H9 (cell line): ENCODE measurements at regions not wholly inside any gene's neighbourhood (a gene's known extent, or its start where the extent isn't known, plus 50 kb on each side); places are given as distances from the start of the nearest gene placed in this dataset.

Experiments
- DNase-seq: peaks from one replicate; pipeline ENCODE4 v3.0.0-alpha.2; 2017
- H2AFZ ChIP-seq: one replicate; pipeline ENCODE4 v1.6.1; 2013; ENCODE audit warnings: mild to moderate bottlenecking, low read length, control low read depth, moderate library complexity
- H2AK5ac ChIP-seq: 2 replicates; pipeline ENCODE4 v1.6.1; 2013; ENCODE audit warnings: low read length, control low read depth, mixed read lengths; ENCODE audit not compliant: insufficient read length
- H2BK120ac ChIP-seq: one replicate; pipeline ENCODE4 v1.6.1; 2013; ENCODE audit warnings: low read depth, mild to moderate bottlenecking, low read length, control low read depth, inconsistent platforms; ENCODE audit not compliant: poor library complexity, severe bottlenecking
- H2BK12ac ChIP-seq: 2 replicates; pipeline ENCODE4 v1.6.1; 2013; ENCODE audit warnings: low read length, control low read depth, mixed read lengths, low read depth; ENCODE audit not compliant: insufficient read length
- H2BK15ac ChIP-seq: 2 replicates; pipeline ENCODE4 v1.6.1; 2013; ENCODE audit warnings: low read depth, low read length, control low read depth
- H2BK20ac ChIP-seq: one replicate; pipeline ENCODE4 v1.6.1; 2013; ENCODE audit warnings: low read depth, mild to moderate bottlenecking, low read length, control low read depth, inconsistent platforms; ENCODE audit not compliant: poor library complexity, severe bottlenecking
- H2BK5ac ChIP-seq: 2 replicates; pipeline ENCODE4 v1.6.1; 2013; ENCODE audit warnings: low read length, control low read depth, mixed read lengths; ENCODE audit not compliant: insufficient read length
- H3K14ac ChIP-seq: 2 replicates; pipeline ENCODE4 v1.6.1; 2013; ENCODE audit warnings: low read length, control low read depth; ENCODE audit not compliant: insufficient read depth
- H3K18ac ChIP-seq: 2 replicates; pipeline ENCODE4 v1.6.1; 2013; ENCODE audit warnings: low read depth, mild to moderate bottlenecking, mixed read lengths, low read length, control low read depth; ENCODE audit not compliant: insufficient read length
- H3K23ac ChIP-seq: 2 replicates; pipeline ENCODE4 v1.6.1; 2013; ENCODE audit warnings: low read length, control low read depth, mixed read lengths, low read depth; ENCODE audit not compliant: insufficient read length
- H3K23me2 ChIP-seq: 2 replicates; pipeline ENCODE4 v1.6.1; 2013; ENCODE audit warnings: low read depth, mild to moderate bottlenecking, mixed read lengths, low read length, control low read depth; ENCODE audit not compliant: insufficient read length, poor library complexity, severe bottlenecking
- H3K27ac ChIP-seq: 2 replicates; pipeline ENCODE4 v1.5.1; 2013; ENCODE audit warnings: low read length, control low read depth, mixed read lengths, low read depth; ENCODE audit not compliant: insufficient read length
- H3K27me3 ChIP-seq: 2 replicates; pipeline ENCODE4 v1.6.1; 2013; ENCODE audit warnings: low read length, control low read depth, inconsistent platforms; ENCODE audit not compliant: insufficient read depth
- H3K4ac ChIP-seq: 2 replicates; pipeline ENCODE4 v1.6.1; 2013; ENCODE audit warnings: low read depth, mild to moderate bottlenecking, control low read depth, inconsistent platforms, low read length, moderate library complexity
- H3K4me1 ChIP-seq: 2 replicates; pipeline ENCODE4 v1.6.1; 2013; ENCODE audit warnings: low read length, control low read depth, inconsistent platforms; ENCODE audit not compliant: insufficient read depth
- H3K4me2 ChIP-seq: 2 replicates; pipeline ENCODE4 v1.6.1; 2013; ENCODE audit warnings: low read length, control low read depth, mixed read lengths; ENCODE audit not compliant: insufficient read length, insufficient read depth
- H3K56ac ChIP-seq: 2 replicates; pipeline ENCODE4 v1.6.1; 2013; ENCODE audit warnings: low read depth, mild to moderate bottlenecking, mixed read lengths, low read length, control low read depth; ENCODE audit not compliant: insufficient read length
- H3K79me1 ChIP-seq: 2 replicates; pipeline ENCODE4 v1.6.1; 2013; ENCODE audit warnings: low read depth, mild to moderate bottlenecking, moderate library complexity, low read length, control low read depth, inconsistent platforms; ENCODE audit not compliant: insufficient read depth, poor library complexity, severe bottlenecking
- H3K79me2 ChIP-seq: 2 replicates; pipeline ENCODE4 v1.6.1; 2013; ENCODE audit warnings: low read length, control low read depth, inconsistent platforms; ENCODE audit not compliant: insufficient read depth
- H3K9ac ChIP-seq: 2 replicates; pipeline ENCODE4 v1.6.1; 2013; ENCODE audit warnings: low read length, control low read depth, mixed read lengths; ENCODE audit not compliant: insufficient read length; ENCODE audit errors: extremely low read depth
- H3K9me3 ChIP-seq: one replicate; pipeline ENCODE4 v1.6.1; 2013; ENCODE audit warnings: low read depth, low read length, inconsistent platforms; ENCODE audit not compliant: control insufficient read depth
- H3T11ph ChIP-seq: one replicate; pipeline ENCODE4 v1.6.1; 2013; ENCODE audit warnings: mild to moderate bottlenecking, low read length, control low read depth, inconsistent platforms
- H4K20me1 ChIP-seq: one replicate; pipeline ENCODE4 v1.6.1; 2013; ENCODE audit not compliant: control insufficient read depth, insufficient read length, insufficient read depth
- H4K5ac ChIP-seq: 2 replicates; pipeline ENCODE4 v1.6.1; 2013; ENCODE audit warnings: low read depth, mild to moderate bottlenecking, mixed read lengths, low read length, control low read depth; ENCODE audit not compliant: insufficient read length
- H4K8ac ChIP-seq: replicated peaks from 2 replicates; pipeline ENCODE4 v1.6.1; 2013; ENCODE audit warnings: low read length, control low read depth, mixed read lengths, low read depth; ENCODE audit not compliant: insufficient read length
- H4K91ac ChIP-seq: 2 replicates; pipeline ENCODE4 v1.6.1; 2013; ENCODE audit warnings: low read depth, mild to moderate bottlenecking, moderate library complexity, mixed read lengths, low read length, control low read depth; ENCODE audit not compliant: insufficient read length
- H3K27ac Mint-ChIP-seq, 3 experiments: 2 replicates in 2 of 3; 3 replicates in 1 of 3; pipeline ENCODE4 v1.8.0; 2020 to 2021; ENCODE audit warnings: mixed read lengths in 3 of 3, mild to moderate bottlenecking in 1 of 3, moderate library complexity in 1 of 3
- H3K27me3 Mint-ChIP-seq: 2 replicates; pipeline ENCODE4 v1.8.0; 2021; ENCODE audit warnings: low read depth, mild to moderate bottlenecking, moderate library complexity, mixed read lengths
- H3K36me3 Mint-ChIP-seq, 3 experiments: 2 replicates in 2 of 3; 3 replicates in 1 of 3; pipeline ENCODE4 v1.8.0; 2020 to 2021; ENCODE audit warnings: low read depth in 3 of 3, mixed read lengths in 3 of 3; ENCODE audit not compliant: insufficient read depth in 1 of 3
- H3K4me1 Mint-ChIP-seq, 2 experiments: 2 replicates each; pipeline ENCODE4 v1.8.0; 2020; ENCODE audit warnings: mixed read lengths in 2 of 2
- H3K4me3 Mint-ChIP-seq, 2 experiments: 2 replicates in 1 of 2; 3 replicates in 1 of 2; pipeline ENCODE4 v1.8.0; 2020 to 2021; ENCODE audit warnings: mild to moderate bottlenecking in 2 of 2, mixed read lengths in 2 of 2, moderate library complexity in 1 of 2
- H3K9me3 Mint-ChIP-seq, 2 experiments: 2 replicates in 1 of 2; 3 replicates in 1 of 2; pipeline ENCODE4 v1.8.0; 2020; ENCODE audit warnings: mild to moderate bottlenecking in 2 of 2, mixed read lengths in 2 of 2, moderate library complexity in 1 of 2
- CTCF ChIP-seq: fragments of 200-600 bp; sonication (generic); conservative IDR thresholded peaks from 3 replicates; pipeline ENCODE4 v1.8.0; 2021; ENCODE audit warnings: antibody characterized with exemption, mild to moderate bottlenecking
- WGBS: extraction: QIAGEN DNeasy Blood & Tissue Kit; methylation state at CpG from one replicate; pipeline ENCODE4 v1.1.7; 2013; ENCODE audit warnings: missing lambda C conversion rate, low lambda C conversion rate, mixed read lengths; ENCODE audit not compliant: insufficient read length; ENCODE audit errors: extremely low coverage; 5-methylcytosine and 5-hydroxymethylcytosine counted together

- H3K9me3 Mint-ChIP-seq, result no peaks in the 10 kb centered on the region; a peak in 1 of 5 replicates
- WGBS, result no CpG with 5 or more reads among the region's 12 CpGs
These were observed 243.0 kb upstream of the N4BP1 start for GRCh38 chr16:48852951-48853350.

More at GRCh38 chr16:48852951-48853350, 243.0 kb upstream of the N4BP1 start:
- TF ChIP-seq CTCF, result no peak
- H3K56ac ChIP-seq, result no peak overlapping the region
- H3K18ac ChIP-seq, result no peak overlapping the region
- no peak overlapping the region for H3K4me3 Mint-ChIP-seq
- H3K27ac Mint-ChIP-seq, result no peak overlapping the region
- H2BK15ac ChIP-seq, result no peak overlapping the region
- H4K8ac ChIP-seq, result no peak overlapping the region
- H3K27me3 ChIP-seq, result no peaks in the 10 kb centered on the region
- H3K27me3 Mint-ChIP-seq, result peaks cover 2% of the 10 kb centered on the region
- H3K27ac ChIP-seq, result no peak overlapping the region
- no peaks in the 10 kb centered on the region for H3K79me1 ChIP-seq
- H3K9me3 ChIP-seq, result no peaks in the 10 kb centered on the region
- no peaks in the 10 kb centered on the region for H3K4me1 Mint-ChIP-seq
- no peak overlapping the region for H3K4me2 ChIP-seq
- no peak overlapping the region for H3K14ac ChIP-seq
- H2AK5ac ChIP-seq, result no peak overlapping the region
- no peak overlapping the region for H2BK20ac ChIP-seq
- no peak overlapping the region for H3T11ph ChIP-seq
- DNase-seq, result no peak
- H2AFZ ChIP-seq, result no peak overlapping the region
- no peak overlapping the region for H2BK120ac ChIP-seq
- no peak overlapping the region for H3K9ac ChIP-seq
- H3K4me1 ChIP-seq, result no peaks in the 10 kb centered on the region
- H2BK12ac ChIP-seq, result no peak overlapping the region
- no peak overlapping the region for H4K5ac ChIP-seq
- H4K91ac ChIP-seq, result no peak overlapping the region
- no peaks in the 10 kb centered on the region for H3K36me3 Mint-ChIP-seq
- no peak overlapping the region for H3K4ac ChIP-seq
- H2BK5ac ChIP-seq, result no peak overlapping the region
- no peaks in the 10 kb centered on the region for H4K20me1 ChIP-seq
- no peak overlapping the region for H3K23ac ChIP-seq
- no peaks in the 10 kb centered on the region for H3K79me2 ChIP-seq
- H3K23me2 ChIP-seq, result no peaks in the 10 kb centered on the region
